Naive thymus-derived CD4-positive, alpha-beta T cell (primary cell): ENCODE measurements at regions not wholly inside any gene's neighbourhood (a gene's known extent, or its start where the extent isn't known, plus 50 kb on each side); places are given as distances from the start of the nearest gene placed in this dataset.
A peak's percentile ranks its signal among the peaks of the same experiment; 100 is the strongest.

ENCODE experiments used
- ATAC-seq: fragments of 150-1000 bp; cut with Tn5 transposase; 2 replicates; pipeline ENCODE4 v1.10.0; 2021; ENCODE audit warnings: mild to moderate bottlenecking, moderate library complexity
- CTCF ChIA-PET: fragments of 350-600 bp; sonication (Branson Sonifier 250); formaldehyde crosslinking; loops from one replicate; lab custom pipeline; 2021; ENCODE audit warnings: antibody characterized with exemption; lab: Charles Lee
- POLR2A ChIA-PET: fragments of 350-600 bp; sonication (Branson Sonifier 250); formaldehyde crosslinking; loops from one replicate; lab custom pipeline; 2021; ENCODE audit warnings: antibody characterized with exemption, inconsistent platforms; lab: Charles Lee
- DNase-seq, 9 donors: peaks; one replicate each; pipeline versions ENCODE4 v3.0.0 to v3.0.0-alpha.2; 2020 to 2022; ENCODE audit warnings: mixed read lengths in 1 of 9
- H3K27ac ChIP-seq: one replicate; pipeline ENCODE4 v1.7.0; 2013; ENCODE audit warnings: mild to moderate bottlenecking, low read depth, low read length, moderate library complexity
- H3K27me3 ChIP-seq, 2 donors: one replicate each; pipeline ENCODE4 v1.7.0; 2013; ENCODE audit warnings: low read length in 2 of 2, mild to moderate bottlenecking in 2 of 2, moderate library complexity in 2 of 2; ENCODE audit not compliant: control insufficient read depth in 2 of 2, insufficient read depth in 2 of 2
- H3K36me3 ChIP-seq, 3 experiments: 1 replicate in 2 of 3; 2 replicates in 1 of 3; pipeline ENCODE4 v1.7.0; 2013; ENCODE audit warnings: low read length in 3 of 3, mild to moderate bottlenecking in 3 of 3, moderate library complexity in 1 of 3; ENCODE audit not compliant: insufficient read depth in 3 of 3, control insufficient read depth in 2 of 3
- H3K4me1 ChIP-seq, 2 donors: one replicate each; pipeline ENCODE4 v1.7.0; 2013; ENCODE audit warnings: low read length in 2 of 2, mild to moderate bottlenecking in 2 of 2, moderate library complexity in 1 of 2; ENCODE audit not compliant: control insufficient read depth in 2 of 2, insufficient read depth in 2 of 2
- H3K4me3 ChIP-seq: 2 replicates; pipeline ENCODE4 v1.7.0; 2013; ENCODE audit warnings: mild to moderate bottlenecking, low read length
- H3K9me3 ChIP-seq, 3 experiments: 1 replicate in 2 of 3; 2 replicates in 1 of 3; pipeline ENCODE4 v1.7.0; 2013; ENCODE audit warnings: low read length in 3 of 3; ENCODE audit not compliant: control insufficient read depth in 2 of 3
- H3K27ac Mint-ChIP-seq, 9 donors: one replicate each; pipeline ENCODE4 v1.8.0; 2020 to 2022; ENCODE audit warnings: mixed read lengths in 9 of 9, mild to moderate bottlenecking in 8 of 9, moderate library complexity in 5 of 9, inconsistent platforms in 2 of 9
- H3K27me3 Mint-ChIP-seq, 5 donors: one replicate each; pipeline ENCODE4 v1.8.0; 2021 to 2022; ENCODE audit warnings: mixed read lengths in 5 of 5, mild to moderate bottlenecking in 1 of 5
- H3K36me3 Mint-ChIP-seq, 5 donors: one replicate each; pipeline ENCODE4 v1.8.0; 2020 to 2022; ENCODE audit warnings: mixed read lengths in 5 of 5, mild to moderate bottlenecking in 3 of 5, inconsistent platforms in 1 of 5
- H3K4me1 Mint-ChIP-seq, 7 donors: one replicate each; pipeline ENCODE4 v1.8.0; 2020 to 2022; ENCODE audit warnings: mixed read lengths in 7 of 7, mild to moderate bottlenecking in 3 of 7, inconsistent platforms in 1 of 7
- H3K4me3 Mint-ChIP-seq, 10 donors: one replicate each; pipeline ENCODE4 v1.8.0; 2020 to 2022; ENCODE audit warnings: mild to moderate bottlenecking in 10 of 10, mixed read lengths in 10 of 10, moderate library complexity in 6 of 10, inconsistent platforms in 2 of 10
- H3K9me3 Mint-ChIP-seq, 11 donors: one replicate each; pipeline ENCODE4 v1.8.0; 2020 to 2022; ENCODE audit warnings: mixed read lengths in 11 of 11, mild to moderate bottlenecking in 4 of 11, inconsistent platforms in 1 of 11, moderate library complexity in 1 of 11
- intact Hi-C, 2 donors: fragments of 100-400 bp; cut with micrococcal nuclease; formaldehyde crosslinking; loops; one replicate each; pipeline ENCODE4 v1.15.1; 2023

- Mint-ChIP-seq H3K27me3 (peaks cover 9 to 27% (median 16%) of the 10 kb centered on the region in 5 donors), H3K36me3 (no peaks in the 10 kb centered on the region), H3K9me3 (no peaks in the 10 kb centered on the region), H3K4me1 (peaks cover 0 to 5% (median 0%) of the 10 kb centered on the region in 7 donors), H3K4me3 (no peak overlapping the region), H3K27ac (no peak overlapping the region)
- ATAC-seq = no peak
- Histone ChIP-seq H3K27me3 (no peaks in the 10 kb centered on the region), H3K9me3 (no peaks in the 10 kb centered on the region), H3K36me3 (no peaks in the 10 kb centered on the region), H3K4me1 (no peaks in the 10 kb centered on the region), H3K4me3 (no peak overlapping the region), H3K27ac (no peak overlapping the region)
- ChIA-PET POLR2A (no interaction called here), CTCF (no interaction called here)
- intact Hi-C loops = loop anchor here in 1 of 2 donors (10.0 kb wide), 1 partner anchor 106 kb away; no protein-coding TSS in a partner anchor
- DNase-seq = no peak
Observed at GRCh38 chr18:76580288-76580962, 85.4 kb upstream of the ZNF516 start.

- H3K9me3 Mint-ChIP-seq = no peaks in the 10 kb centered on the region
- DNase-seq (no peak), ATAC-seq (no peak)
- H3K4me1 ChIP-seq = no peaks in the 10 kb centered on the region
- peaks cover 0 to 5% (median 0%) of the 10 kb centered on the region in 7 donors for H3K4me1 Mint-ChIP-seq
- H3K9me3 ChIP-seq = no peaks in the 10 kb centered on the region
- no peak overlapping the region for H3K4me3 ChIP-seq
- CTCF ChIA-PET = no interaction called here
- POLR2A ChIA-PET = no interaction called here
- no peaks in the 10 kb centered on the region for H3K36me3 ChIP-seq
- H3K27ac ChIP-seq = no peak overlapping the region
- H3K27me3 ChIP-seq = no peaks in the 10 kb centered on the region
- peaks cover 12 to 34% (median 17%) of the 10 kb centered on the region in 5 donors for H3K27me3 Mint-ChIP-seq
- no peak overlapping the region for H3K27ac Mint-ChIP-seq
- intact Hi-C loops = no loop called here
- H3K36me3 Mint-ChIP-seq = no peaks in the 10 kb centered on the region
- no peak overlapping the region for H3K4me3 Mint-ChIP-seq
Observed at GRCh38 chr18:76579301-76579695, 84.3 kb upstream of the ZNF516 start.

GRCh38 chr18:76578571-76579300 lies 83.7 kb upstream of the ZNF516 start:
- Mint-ChIP-seq H3K9me3 (no peaks in the 10 kb centered on the region), H3K4me1 (peaks cover 0 to 5% (median 0%) of the 10 kb centered on the region in 7 donors), H3K4me3 (no peak overlapping the region), H3K27ac (no peak overlapping the region), H3K36me3 (no peaks in the 10 kb centered on the region), H3K27me3 (peaks cover 12 to 34% (median 17%) of the 10 kb centered on the region in 5 donors)
- Histone ChIP-seq H3K36me3 (no peaks in the 10 kb centered on the region), H3K27ac (no peak overlapping the region), H3K27me3 (no peaks in the 10 kb centered on the region), H3K9me3 (no peaks in the 10 kb centered on the region), H3K4me3 (no peak overlapping the region), H3K4me1 (no peaks in the 10 kb centered on the region)
- DNase-seq (no peak), ATAC-seq (peak; percentile 37)
- POLR2A ChIA-PET = no interaction called here
- intact Hi-C loops = no loop called here
- CTCF ChIA-PET = no interaction called here

- Mint-ChIP-seq H3K4me1 (peaks cover 0 to 1% (median 0%) of the 10 kb centered on the region in 7 donors), H3K27ac (no peak overlapping the region), H3K27me3 (peaks cover 11 to 27% (median 18%) of the 10 kb centered on the region in 5 donors), H3K9me3 (no peaks in the 10 kb centered on the region), H3K4me3 (no peak overlapping the region), H3K36me3 (no peaks in the 10 kb centered on the region)
- Histone ChIP-seq H3K27me3 (no peaks in the 10 kb centered on the region), H3K9me3 (no peaks in the 10 kb centered on the region), H3K36me3 (no peaks in the 10 kb centered on the region), H3K4me3 (no peak overlapping the region), H3K4me1 (no peaks in the 10 kb centered on the region), H3K27ac (no peak overlapping the region)
- intact Hi-C loops = no loop called here
- DNase-seq = no peak
- peak; percentile 65 for ATAC-seq
- ChIA-PET CTCF (no interaction called here), POLR2A (no interaction called here)
Observed at GRCh38 chr18:76573325-76574025, 78.4 kb upstream of the ZNF516 start.

GRCh38 chr18:76572518-76573247 lies 77.6 kb upstream of the ZNF516 start:
- no peaks in the 10 kb centered on the region for H3K4me1 ChIP-seq
- ATAC-seq = no peak

GRCh38 chr18:76571689-76572088 lies 76.6 kb upstream of the ZNF516 start:
- Histone ChIP-seq H3K27me3 (no peaks in the 10 kb centered on the region), H3K4me1 (no peaks in the 10 kb centered on the region), H3K27ac (no peak overlapping the region), H3K36me3 (no peaks in the 10 kb centered on the region), H3K4me3 (no peak overlapping the region), H3K9me3 (no peaks in the 10 kb centered on the region)
- DNase-seq (no peak), ATAC-seq (no peak)
- Mint-ChIP-seq H3K4me1 (peaks cover 0 to 5% (median 0%) of the 10 kb centered on the region in 7 donors), H3K4me3 (no peak overlapping the region), H3K27ac (no peak overlapping the region), H3K36me3 (peaks cover 0 to 6% (median 0%) of the 10 kb centered on the region in 5 donors), H3K9me3 (no peaks in the 10 kb centered on the region), H3K27me3 (peaks cover 11 to 25% (median 18%) of the 10 kb centered on the region in 5 donors)
- intact Hi-C loops = no loop called here
- POLR2A ChIA-PET = no interaction called here
- CTCF ChIA-PET = interaction anchor here (0.6 kb wide), 1 partner anchor 28 kb away, joined by 4 read pairs; no protein-coding TSS in a partner anchor

More at GRCh38 chr18:76572518-76573247, 77.6 kb upstream of the ZNF516 start:
- intact Hi-C loops = no loop called here
- DNase-seq = no peak
- Mint-ChIP-seq H3K36me3 (no peaks in the 10 kb centered on the region), H3K4me3 (no peak overlapping the region), H3K27ac (no peak overlapping the region), H3K4me1 (no peaks in the 10 kb centered on the region), H3K27me3 (peaks cover 11 to 20% (median 18%) of the 10 kb centered on the region in 5 donors), H3K9me3 (no peaks in the 10 kb centered on the region)
- H3K36me3 ChIP-seq = no peaks in the 10 kb centered on the region
- ChIA-PET POLR2A (no interaction called here), CTCF (no interaction called here)
- H3K27me3 ChIP-seq = no peaks in the 10 kb centered on the region
- H3K9me3 ChIP-seq = no peaks in the 10 kb centered on the region
- no peak overlapping the region for H3K4me3 ChIP-seq
- H3K27ac ChIP-seq = no peak overlapping the region
